ENCODE measurements at regions not wholly inside any gene's neighbourhood (a gene's known extent, or its start where the extent isn't known, plus 50 kb on each side); places are given as distances from the start of the nearest gene placed in this dataset.
"Not testable (repeated sequence)": the region's sequence is repeated elsewhere in the genome, so short reads cannot be mapped to it uniquely, and the experiment has no call there.

DNA sequence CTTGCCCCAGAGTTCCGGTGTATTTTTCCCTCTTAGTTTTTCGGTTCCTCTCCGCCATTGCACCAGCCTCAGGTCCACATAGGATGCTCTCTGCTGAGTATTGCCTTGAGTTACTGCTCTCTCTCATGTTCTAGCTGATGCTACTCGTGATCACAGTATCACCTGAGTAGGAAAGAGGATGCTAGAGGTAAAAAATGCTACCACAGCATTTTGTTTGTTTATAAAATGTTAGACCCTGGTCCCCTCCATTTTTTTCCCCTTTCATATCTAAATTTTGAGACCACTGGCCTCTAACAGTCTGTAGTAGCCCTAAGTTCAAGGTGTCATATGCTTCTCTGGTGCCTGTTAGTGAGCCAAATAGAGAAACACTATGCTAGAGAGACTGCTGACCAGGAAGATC is 175.5 kb downstream of the OR2B2 start:
- no peak for TF ChIP-seq CTCF (conservative IDR thresholded peaks at IDR 0.05; ENCODE audit: low read depth, low read length)
- H3K4me3 ChIP-seq (ENCODE audit: low read length): no peak overlapping the region
- DNase-seq (ENCODE audit: low read depth): no peak

DNA sequence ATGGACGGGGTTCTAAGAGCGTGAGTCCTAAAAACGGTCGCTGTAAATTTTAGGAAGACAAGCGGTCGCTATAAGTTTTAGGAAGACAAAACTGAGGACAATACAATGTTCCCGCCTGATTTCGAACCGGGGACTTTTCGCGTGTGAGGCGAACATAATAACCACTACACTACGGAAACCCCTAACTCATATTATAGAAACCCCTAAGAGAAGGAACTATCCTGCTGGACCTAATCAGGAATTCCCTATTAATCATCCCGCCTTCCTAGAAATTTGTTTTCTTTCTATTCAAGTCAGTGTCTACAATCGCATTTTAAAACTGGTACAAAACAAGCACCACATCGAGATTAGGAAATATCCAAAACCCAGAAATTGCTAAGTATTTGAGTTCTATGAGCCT is 183.8 kb downstream of the OR2B2 start:
- no peak for TF ChIP-seq CTCF (conservative IDR thresholded peaks at IDR 0.05; ENCODE audit: low read depth, low read length)
- no peak for DNase-seq (ENCODE audit: low read depth)
- H3K4me3 ChIP-seq (ENCODE audit: low read length): no peak overlapping the region

DNA sequence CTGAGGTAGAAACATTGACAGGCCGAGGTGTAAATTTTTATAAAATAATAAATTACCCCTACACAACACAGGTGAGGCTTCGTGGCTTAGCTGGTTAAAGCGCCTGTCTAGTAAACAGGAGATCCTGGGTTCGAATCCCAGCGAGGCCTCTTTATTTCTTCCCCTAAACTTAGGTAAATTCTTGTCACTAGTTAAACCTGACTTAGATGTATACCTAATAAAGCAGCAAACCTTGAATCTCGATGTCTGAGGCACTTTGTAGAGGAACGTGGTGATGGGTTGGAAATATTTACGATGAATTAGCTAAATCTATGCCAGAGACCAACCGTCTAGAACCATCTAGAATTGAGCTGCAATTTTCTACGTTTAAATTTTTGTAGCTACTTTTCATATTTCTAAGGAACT is 185.6 kb downstream of the OR2B2 start:
- no peak overlapping the region for H3K4me3 ChIP-seq (ENCODE audit: low read length)
- no peak for TF ChIP-seq CTCF (conservative IDR thresholded peaks at IDR 0.05; ENCODE audit: low read depth, low read length)
- no peak for DNase-seq (ENCODE audit: low read depth)

GRCh38 chr6:27720607-27721580 is 191.3 kb downstream of the OR2B2 start:
- TF ChIP-seq CTCF (conservative IDR thresholded peaks at IDR 0.05; ENCODE audit: low read depth, low read length): peak; percentile 6
- H3K4me3 ChIP-seq (ENCODE audit: low read length): peak overlapping the region; percentile 37
- no peak for DNase-seq (ENCODE audit: low read depth)

DNA sequence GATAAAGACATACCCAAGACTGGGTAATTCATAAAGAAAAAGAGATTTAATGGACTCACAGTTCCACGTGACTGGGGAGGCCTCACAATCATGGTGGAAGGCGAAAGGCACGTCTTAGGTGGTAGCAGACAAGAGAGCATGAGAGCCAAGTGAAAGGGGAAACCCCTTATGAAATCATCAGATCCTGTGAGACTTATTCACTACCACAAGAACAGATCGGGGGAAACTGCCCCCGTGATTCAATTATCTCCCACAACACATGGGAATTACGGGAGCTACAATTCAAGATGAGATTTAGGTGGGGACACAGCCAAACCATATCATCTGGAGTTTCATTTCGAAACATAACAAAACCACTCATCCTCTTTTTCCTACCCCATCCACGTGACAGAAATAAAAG is 193.2 kb downstream of the OR2B2 start:
- not testable (repeated sequence) for H3K4me3 ChIP-seq (ENCODE audit: low read length); DNase-seq (ENCODE audit: low read depth)

DNA sequence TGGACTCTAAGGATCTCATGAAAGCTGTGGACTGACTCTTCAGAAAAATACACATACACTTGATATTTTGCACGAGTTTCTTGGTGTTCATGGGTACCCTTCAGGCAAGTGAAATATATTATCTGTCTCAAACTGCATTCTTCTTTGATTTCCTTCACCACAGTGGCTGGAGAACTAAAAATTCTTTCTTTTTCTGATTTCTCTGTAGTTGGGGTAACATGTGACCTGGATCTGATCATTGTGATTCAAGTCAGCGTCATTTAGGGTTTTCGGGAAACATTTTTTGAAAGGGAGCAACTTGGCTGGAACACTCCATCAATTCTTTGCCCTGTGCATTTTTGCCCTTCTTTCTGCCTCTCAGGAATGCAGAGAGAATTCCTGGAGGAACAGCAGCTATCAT is 205.8 kb downstream of the OR2B2 start:
- no peak for DNase-seq (ENCODE audit: low read depth)
- no peak overlapping the region for H3K4me3 ChIP-seq (ENCODE audit: low read length)
- TF ChIP-seq CTCF (conservative IDR thresholded peaks at IDR 0.05; ENCODE audit: low read depth, low read length): no peak

- no peak overlapping the region for H3K4me3 ChIP-seq (ENCODE audit: low read length)
- no peak for DNase-seq (ENCODE audit: low read depth)
- no peak for TF ChIP-seq CTCF (conservative IDR thresholded peaks at IDR 0.05; ENCODE audit: low read depth, low read length)
Observed at GRCh38 chr6:27700337-27700736, 211.9 kb downstream of the OR2B2 start.

All from retinal pigment epithelial cell (primary cell).